SK-N-SH treated with all-trans-retinoic acid at 6 μM for 48 hours (cell line): ENCODE measurements at regions not wholly inside any gene's neighbourhood (a gene's known extent, or its start where the extent isn't known, plus 50 kb on each side); places are given as distances from the start of the nearest gene placed in this dataset.

ENCODE experiments used
- ATAC-seq: fragments of 200-7000 bp; cut with Tn5 transposase; 3 replicates; pipeline ENCODE4 v1.9.1; 2020; ENCODE audit warnings: mild to moderate bottlenecking, moderate library complexity
- ARNTL ChIP-seq: fragments of 450-650 bp; formaldehyde crosslinking; IDR thresholded peaks from 2 replicates; pipeline ENCODE4 v1.5.0; 2020; ENCODE audit warnings: low read depth, mild to moderate bottlenecking, moderate library complexity, borderline replicate concordance
- BACH2 ChIP-seq: fragments of 250-450 bp; sonication (Bioruptor Pico); IDR thresholded peaks from 2 replicates; pipeline ENCODE4 v1.9.0; 2021; ENCODE audit warnings: mild to moderate bottlenecking, borderline replicate concordance
- CREB5 ChIP-seq: fragments of 250-450 bp; sonication (Bioruptor Pico); IDR thresholded peaks from 2 replicates; pipeline ENCODE4 v1.5.1; 2020; ENCODE audit warnings: low read depth, mild to moderate bottlenecking, moderate library complexity
- CSDC2 ChIP-seq: fragments of 250-450 bp; sonication (Bioruptor Pico); IDR thresholded peaks from 2 replicates; pipeline ENCODE4 v1.5.0; 2020; ENCODE audit warnings: mild to moderate bottlenecking, moderate library complexity
- ISL1 ChIP-seq: fragments of 250-450 bp; sonication (Bioruptor Pico); IDR thresholded peaks from 2 replicates; pipeline ENCODE4 v2.1.2; 2022; ENCODE audit warnings: mild to moderate bottlenecking, moderate library complexity
- OSR1 ChIP-seq: fragments of 250-450 bp; sonication (Bioruptor Pico); IDR thresholded peaks from 2 replicates; pipeline ENCODE4 v1.8.0; 2022; ENCODE audit warnings: moderate library complexity, mild to moderate bottlenecking, inconsistent platforms
- PATZ1 ChIP-seq: fragments of 250-450 bp; sonication (Bioruptor Pico); IDR thresholded peaks from 2 replicates; pipeline ENCODE4 v1.8.0; 2020; ENCODE audit warnings: mild to moderate bottlenecking, moderate library complexity, borderline replicate concordance
- POU6F1 ChIP-seq: fragments of 250-450 bp; sonication (Bioruptor Pico); IDR thresholded peaks from 2 replicates; pipeline ENCODE4 v1.8.0; 2021; ENCODE audit warnings: low read depth, mild to moderate bottlenecking, moderate library complexity, borderline replicate concordance
- PPARA ChIP-seq: fragments of 250-450 bp; sonication (Bioruptor Pico); IDR thresholded peaks from 2 replicates; pipeline ENCODE4 v1.5.0; 2020; ENCODE audit warnings: mild to moderate bottlenecking, borderline replicate concordance
- RARB ChIP-seq: fragments of 250-450 bp; sonication (Bioruptor Pico); IDR thresholded peaks from 2 replicates; pipeline ENCODE4 v1.8.0; 2021; ENCODE audit warnings: mild to moderate bottlenecking, moderate library complexity
- TCF4 ChIP-seq: fragments of 250-450 bp; sonication (Bioruptor Pico); IDR thresholded peaks from 2 replicates; pipeline ENCODE4 v1.8.0; 2021; ENCODE audit warnings: mild to moderate bottlenecking, moderate library complexity, borderline replicate concordance
- TOX ChIP-seq: fragments of 250-450 bp; sonication (Bioruptor Pico); IDR thresholded peaks from 2 replicates; pipeline ENCODE4 v1.8.0; 2021; ENCODE audit warnings: mild to moderate bottlenecking, moderate library complexity, borderline replicate concordance
- TSHZ2 ChIP-seq: fragments of 250-450 bp; sonication (Bioruptor Pico); IDR thresholded peaks from 2 replicates; pipeline ENCODE4 v1.5.0; 2020; ENCODE audit warnings: mild to moderate bottlenecking, moderate library complexity
- ZC3H10 ChIP-seq: fragments of 250-450 bp; sonication (Bioruptor Pico); IDR thresholded peaks from 2 replicates; pipeline ENCODE4 v1.5.1; 2021; ENCODE audit warnings: mild to moderate bottlenecking, moderate library complexity
- ZFP3 ChIP-seq: fragments of 250-450 bp; sonication (Bioruptor Pico); IDR thresholded peaks from 2 replicates; pipeline ENCODE4 v1.5.0; 2020; ENCODE audit warnings: mild to moderate bottlenecking, moderate library complexity
- ZFP30 ChIP-seq: fragments of 450-650 bp; formaldehyde crosslinking; IDR thresholded peaks from 2 replicates; pipeline ENCODE4 v1.5.0; 2022; ENCODE audit warnings: mild to moderate bottlenecking, moderate library complexity
- ZNF565 ChIP-seq: fragments of 450-650 bp; formaldehyde crosslinking; conservative IDR thresholded peaks from 2 replicates; pipeline ENCODE4 v1.5.0; 2020; ENCODE audit warnings: low read depth, mild to moderate bottlenecking, moderate library complexity
- ZNF70 ChIP-seq: fragments of 450-650 bp; formaldehyde crosslinking; IDR thresholded peaks from 2 replicates; pipeline ENCODE4 v1.5.0; 2020; ENCODE audit warnings: mild to moderate bottlenecking, moderate library complexity
- ZNF8 ChIP-seq: fragments of 450-650 bp; formaldehyde crosslinking; IDR thresholded peaks from 2 replicates; pipeline ENCODE4 v1.5.0; 2020; ENCODE audit warnings: mild to moderate bottlenecking, moderate library complexity

- TF ChIP-seq TSHZ2: no peak
- TF ChIP-seq RARB: no peak
- no peak for TF ChIP-seq ZFP30
- no peak for TF ChIP-seq OSR1 (CRISPR knock-in tag)
- TF ChIP-seq BACH2: no peak
- TF ChIP-seq ARNTL (CRISPR knock-in tag): no peak
- TF ChIP-seq POU6F1: no peak
- no peak for TF ChIP-seq TCF4 (CRISPR knock-in tag)
- TF ChIP-seq ZNF70 (CRISPR knock-in tag): no peak
- no peak for TF ChIP-seq CREB5 (CRISPR knock-in tag)
- TF ChIP-seq ISL1 (CRISPR knock-in tag): no peak
- TF ChIP-seq CSDC2 (CRISPR knock-in tag): no peak
- no peak for TF ChIP-seq ZFP3 (CRISPR knock-in tag)
- TF ChIP-seq ZNF565 (CRISPR knock-in tag): no peak
- no peak for TF ChIP-seq PATZ1 (CRISPR knock-in tag)
- TF ChIP-seq PPARA (CRISPR knock-in tag): no peak
- TF ChIP-seq TOX (CRISPR knock-in tag): no peak
- no peak for ATAC-seq
These were observed 61.6 kb upstream of the RNF32 start for GRCh38 chr7:156578978-156579430.

GRCh38 chr7:156578578-156578940 lies 62.0 kb upstream of the RNF32 start:
- ATAC-seq: no peak
- TF ChIP-seq TSHZ2: no peak
- no peak for TF ChIP-seq CSDC2 (CRISPR knock-in tag)

- no peak for ATAC-seq
- TF ChIP-seq ZFP30: no peak
- no peak for TF ChIP-seq ZC3H10 (CRISPR knock-in tag)
- no peak for TF ChIP-seq ZNF70 (CRISPR knock-in tag)
- TF ChIP-seq ZNF8 (CRISPR knock-in tag): no peak
- TF ChIP-seq TOX (CRISPR knock-in tag): no peak
- no peak for TF ChIP-seq TSHZ2
- no peak for TF ChIP-seq ZFP3 (CRISPR knock-in tag)
- no peak for TF ChIP-seq PATZ1 (CRISPR knock-in tag)
- no peak for TF ChIP-seq CREB5 (CRISPR knock-in tag)
These were observed 62.7 kb upstream of the RNF32 start for GRCh38 chr7:156577645-156578577.
